IPS-15b (cell line): ENCODE measurements at regions not wholly inside any gene's neighbourhood (a gene's known extent, or its start where the extent isn't known, plus 50 kb on each side); places are given as distances from the start of the nearest gene placed in this dataset.

Source experiments
- H3K27me3 ChIP-seq: one replicate; pipeline ENCODE4 v1.6.1; 2013; ENCODE audit warnings: low read length; ENCODE audit not compliant: control insufficient read depth, insufficient read depth
- H3K36me3 ChIP-seq: one replicate; pipeline ENCODE4 v1.6.1; 2013; ENCODE audit warnings: low read length; ENCODE audit not compliant: control insufficient read depth, insufficient read depth
- H3K4me1 ChIP-seq: one replicate; pipeline ENCODE4 v1.6.1; 2013; ENCODE audit warnings: mild to moderate bottlenecking, low read length; ENCODE audit not compliant: control insufficient read depth, insufficient read depth
- H3K4me3 ChIP-seq: one replicate; pipeline ENCODE4 v1.5.1; 2013; ENCODE audit warnings: low read depth, low read length
- H3K9ac ChIP-seq: one replicate; pipeline ENCODE4 v1.6.1; 2013; ENCODE audit warnings: low read depth, mild to moderate bottlenecking, low read length
- H3K9me3 ChIP-seq: one replicate; pipeline ENCODE4 v1.6.1; 2013; ENCODE audit warnings: mild to moderate bottlenecking, low read length; ENCODE audit not compliant: control insufficient read depth, insufficient read depth

DNA sequence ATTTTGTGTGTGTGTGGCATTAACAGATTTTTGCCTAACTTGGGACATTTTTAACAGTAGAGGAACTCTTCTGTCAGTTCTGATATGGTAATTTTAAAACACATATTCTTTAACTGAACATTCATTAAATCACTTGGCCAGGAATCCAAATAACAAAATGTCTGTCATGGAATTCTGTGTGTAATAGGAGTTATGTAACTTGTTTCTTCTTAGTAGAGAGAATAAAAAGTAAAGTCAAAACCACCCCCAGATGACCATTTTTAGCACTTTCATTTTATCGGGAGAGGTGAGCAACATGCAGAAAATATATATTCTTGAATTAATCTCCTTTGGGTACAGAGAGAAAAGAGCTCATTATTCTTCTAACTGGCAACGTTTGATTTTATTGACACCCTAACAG, 1740.3 kb downstream of the STIM2 start:
- Histone ChIP-seq H3K36me3 (no peaks in the 10 kb centered on the region), H3K4me1 (peaks cover 2% of the 10 kb centered on the region), H3K27me3 (no peaks in the 10 kb centered on the region), H3K9me3 (no peaks in the 10 kb centered on the region), H3K4me3 (no peak overlapping the region), H3K9ac (no peak overlapping the region)

- Histone ChIP-seq H3K4me1 (no peaks in the 10 kb centered on the region), H3K27me3 (no peaks in the 10 kb centered on the region), H3K36me3 (no peaks in the 10 kb centered on the region), H3K9me3 (no peaks in the 10 kb centered on the region), H3K4me3 (no peak overlapping the region), H3K9ac (no peak overlapping the region)
Observed at GRCh38 chr4:28621591-28621990, 1761.0 kb downstream of the STIM2 start.

GRCh38 chr4:28636971-28637370, 1776.3 kb downstream of the STIM2 start:
- H3K4me3 ChIP-seq, result no peak overlapping the region
- H3K9me3 ChIP-seq, result no peaks in the 10 kb centered on the region
- H3K27me3 ChIP-seq, result no peaks in the 10 kb centered on the region
- no peak overlapping the region for H3K9ac ChIP-seq
- H3K36me3 ChIP-seq, result no peaks in the 10 kb centered on the region
- peaks cover 2% of the 10 kb centered on the region for H3K4me1 ChIP-seq

- no peaks in the 10 kb centered on the region for H3K9me3 ChIP-seq
- H3K9ac ChIP-seq, result no peak overlapping the region
- H3K36me3 ChIP-seq, result no peaks in the 10 kb centered on the region
- H3K4me1 ChIP-seq, result no peaks in the 10 kb centered on the region
- no peak overlapping the region for H3K4me3 ChIP-seq
- no peaks in the 10 kb centered on the region for H3K27me3 ChIP-seq
Observed at GRCh38 chr4:28639747-28640146, 1779.1 kb downstream of the STIM2 start.

GRCh38 chr4:28654618-28655017, 1794.0 kb downstream of the STIM2 start:
- no peaks in the 10 kb centered on the region for H3K36me3 ChIP-seq
- H3K27me3 ChIP-seq, result no peaks in the 10 kb centered on the region
- no peaks in the 10 kb centered on the region for H3K9me3 ChIP-seq
- no peak overlapping the region for H3K4me3 ChIP-seq
- no peak overlapping the region for H3K9ac ChIP-seq
- H3K4me1 ChIP-seq, result no peaks in the 10 kb centered on the region

- H3K27me3 ChIP-seq, result no peaks in the 10 kb centered on the region
- H3K4me1 ChIP-seq, result no peaks in the 10 kb centered on the region
- H3K9me3 ChIP-seq, result no peaks in the 10 kb centered on the region
- no peaks in the 10 kb centered on the region for H3K36me3 ChIP-seq
- H3K9ac ChIP-seq, result no peak overlapping the region
- no peak overlapping the region for H3K4me3 ChIP-seq
Observed at GRCh38 chr4:28665306-28665705, 1804.7 kb downstream of the STIM2 start.

- peaks cover 2% of the 10 kb centered on the region for H3K4me1 ChIP-seq
- H3K36me3 ChIP-seq, result no peaks in the 10 kb centered on the region
- H3K9me3 ChIP-seq, result no peaks in the 10 kb centered on the region
- no peak overlapping the region for H3K9ac ChIP-seq
- no peak overlapping the region for H3K4me3 ChIP-seq
- no peaks in the 10 kb centered on the region for H3K27me3 ChIP-seq
Observed at GRCh38 chr4:28675582-28675981, 1814.9 kb downstream of the STIM2 start.

DNA sequence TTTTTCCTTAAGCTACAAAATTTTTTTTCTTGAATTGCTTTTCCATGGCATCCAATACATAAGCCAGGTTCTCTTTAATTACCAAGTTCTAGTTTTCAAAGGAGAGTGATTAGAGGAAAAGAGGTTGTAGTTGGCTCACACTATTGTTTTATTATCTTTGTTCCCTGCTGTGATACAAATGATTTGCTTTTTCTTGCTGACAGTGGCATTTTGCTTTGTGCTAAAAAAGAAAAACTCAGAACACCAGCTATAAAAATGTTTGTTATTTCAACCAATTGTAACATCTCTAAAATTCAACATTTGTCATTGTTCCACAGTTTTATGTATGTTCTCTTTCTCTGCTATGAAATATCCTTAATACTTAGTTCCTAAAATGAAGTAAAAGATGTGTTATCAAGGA, 1817.2 kb downstream of the STIM2 start:
- H3K4me3 ChIP-seq, result no peak overlapping the region
- no peak overlapping the region for H3K9ac ChIP-seq
- no peaks in the 10 kb centered on the region for H3K36me3 ChIP-seq
- peaks cover 13% of the 10 kb centered on the region for H3K4me1 ChIP-seq
- H3K9me3 ChIP-seq, result no peaks in the 10 kb centered on the region
- no peaks in the 10 kb centered on the region for H3K27me3 ChIP-seq

GRCh38 chr4:28682847-28683246, 1822.2 kb downstream of the STIM2 start:
- H3K4me3 ChIP-seq, result no peak overlapping the region
- H3K9ac ChIP-seq, result no peak overlapping the region
- no peaks in the 10 kb centered on the region for H3K36me3 ChIP-seq
- no peaks in the 10 kb centered on the region for H3K9me3 ChIP-seq
- no peaks in the 10 kb centered on the region for H3K27me3 ChIP-seq
- peaks cover 19% of the 10 kb centered on the region for H3K4me1 ChIP-seq

DNA sequence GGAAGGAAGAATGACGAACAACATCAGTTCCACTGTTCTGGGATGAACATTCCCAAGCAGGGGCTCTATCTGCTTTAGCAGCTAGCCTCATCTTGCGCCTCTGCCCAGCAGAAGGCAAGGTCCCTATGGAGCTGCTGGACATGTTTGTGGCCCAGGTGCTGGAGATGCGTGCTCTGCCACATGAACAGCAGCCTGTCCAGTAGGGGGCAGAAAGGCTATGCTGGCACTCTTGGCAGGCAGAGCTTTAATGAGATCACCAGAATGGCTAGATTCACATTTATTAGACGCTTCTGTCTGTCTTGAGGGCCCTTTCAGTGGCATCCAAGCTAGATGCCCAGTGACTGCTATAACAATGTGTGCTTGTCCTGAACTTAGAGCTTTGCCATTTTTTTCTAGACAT, 1826.0 kb downstream of the STIM2 start:
- no peaks in the 10 kb centered on the region for H3K36me3 ChIP-seq
- no peaks in the 10 kb centered on the region for H3K27me3 ChIP-seq
- no peak overlapping the region for H3K4me3 ChIP-seq
- no peaks in the 10 kb centered on the region for H3K9me3 ChIP-seq
- peaks cover 14% of the 10 kb centered on the region for H3K4me1 ChIP-seq
- no peak overlapping the region for H3K9ac ChIP-seq

DNA sequence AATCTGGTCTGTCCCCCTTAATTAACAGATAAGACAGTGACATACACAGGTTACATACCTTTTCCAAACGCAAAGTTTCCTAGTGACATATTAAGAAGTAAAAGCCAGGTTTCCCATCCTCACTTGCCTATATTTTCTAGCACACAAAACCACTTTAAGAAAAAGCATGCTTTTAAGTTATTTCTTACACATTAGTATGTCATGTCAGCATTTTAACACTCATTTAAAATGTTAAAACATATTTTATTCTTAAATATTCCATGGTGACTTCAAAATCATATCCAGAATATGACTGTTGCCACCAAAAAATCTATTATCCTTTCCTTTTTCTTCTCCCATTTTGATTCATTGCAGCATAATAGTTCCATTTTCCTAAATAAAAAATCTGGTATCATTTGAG, 1830.2 kb downstream of the STIM2 start:
- no peak overlapping the region for H3K4me3 ChIP-seq
- H3K9ac ChIP-seq, result no peak overlapping the region
- no peaks in the 10 kb centered on the region for H3K36me3 ChIP-seq
- no peaks in the 10 kb centered on the region for H3K9me3 ChIP-seq
- no peaks in the 10 kb centered on the region for H3K27me3 ChIP-seq
- H3K4me1 ChIP-seq, result no peaks in the 10 kb centered on the region

DNA sequence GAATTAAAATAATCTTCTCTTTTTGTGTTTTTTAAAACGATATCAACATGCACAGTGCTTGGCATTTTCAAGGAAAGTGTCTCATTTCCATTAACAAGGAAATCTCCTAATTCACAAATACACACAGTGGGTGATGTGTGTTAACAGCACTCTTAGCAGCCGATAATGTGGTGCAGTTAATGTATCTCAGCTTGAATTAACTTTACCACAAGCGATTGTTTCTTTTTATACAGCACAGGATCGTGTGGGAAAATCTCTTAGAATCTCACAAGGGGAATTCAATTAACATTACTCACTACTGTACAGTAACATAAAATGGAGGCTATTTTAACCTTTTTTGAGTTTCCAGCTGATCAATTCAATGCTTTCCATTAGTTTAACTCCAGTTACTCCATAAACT, 1841.9 kb downstream of the STIM2 start:
- H3K4me3 ChIP-seq, result no peak overlapping the region
- H3K9ac ChIP-seq, result no peak overlapping the region
- peaks cover 10% of the 10 kb centered on the region for H3K4me1 ChIP-seq
- no peaks in the 10 kb centered on the region for H3K36me3 ChIP-seq
- no peaks in the 10 kb centered on the region for H3K27me3 ChIP-seq
- H3K9me3 ChIP-seq, result no peaks in the 10 kb centered on the region

DNA sequence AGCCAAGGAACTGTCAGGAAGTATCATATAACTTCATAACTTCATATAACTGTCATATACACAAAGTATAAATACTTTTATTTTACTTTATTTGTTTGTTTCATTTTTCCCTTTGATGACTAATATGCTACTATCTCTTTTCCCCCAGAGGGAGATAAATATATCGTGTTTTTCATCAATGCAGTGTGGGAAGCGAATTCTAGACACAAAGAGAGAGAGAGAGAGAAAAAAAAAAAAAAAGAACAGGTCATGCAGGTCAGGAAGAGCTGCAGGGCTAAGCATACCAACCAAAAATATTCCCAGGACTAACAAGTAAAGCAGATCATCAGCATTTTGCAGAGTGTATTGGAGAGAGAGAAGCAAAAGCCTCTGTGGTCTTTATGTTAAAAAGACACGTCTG, 1849.2 kb downstream of the STIM2 start:
- Histone ChIP-seq H3K9ac (no peak overlapping the region), H3K4me3 (no peak overlapping the region), H3K36me3 (no peaks in the 10 kb centered on the region), H3K9me3 (no peaks in the 10 kb centered on the region), H3K4me1 (peaks cover 5% of the 10 kb centered on the region), H3K27me3 (no peaks in the 10 kb centered on the region)
